GM10266 (cell line): ENCODE measurements at regions not wholly inside any gene's neighbourhood (a gene's known extent, or its start where the extent isn't known, plus 50 kb on each side); places are given as distances from the start of the nearest gene placed in this dataset.
"Not testable (repeated sequence)": the region's sequence is repeated elsewhere in the genome, so short reads cannot be mapped to it uniquely, and the experiment has no call there.

Experiments
- DNase-seq: peaks from one replicate; pipeline ENCODE4 v3.0.0; 2012; ENCODE audit errors: extremely low spot score
- TF ChIP-seq, protein P1 (sequence below): IDR thresholded peaks from 2 replicates; pipeline ENCODE4 v1.5.1; 2012; ENCODE audit warnings: mild to moderate bottlenecking, low read depth; ENCODE audit not compliant: control insufficient read depth, insufficient read depth; ENCODE audit errors: missing control alignments

DNA sequence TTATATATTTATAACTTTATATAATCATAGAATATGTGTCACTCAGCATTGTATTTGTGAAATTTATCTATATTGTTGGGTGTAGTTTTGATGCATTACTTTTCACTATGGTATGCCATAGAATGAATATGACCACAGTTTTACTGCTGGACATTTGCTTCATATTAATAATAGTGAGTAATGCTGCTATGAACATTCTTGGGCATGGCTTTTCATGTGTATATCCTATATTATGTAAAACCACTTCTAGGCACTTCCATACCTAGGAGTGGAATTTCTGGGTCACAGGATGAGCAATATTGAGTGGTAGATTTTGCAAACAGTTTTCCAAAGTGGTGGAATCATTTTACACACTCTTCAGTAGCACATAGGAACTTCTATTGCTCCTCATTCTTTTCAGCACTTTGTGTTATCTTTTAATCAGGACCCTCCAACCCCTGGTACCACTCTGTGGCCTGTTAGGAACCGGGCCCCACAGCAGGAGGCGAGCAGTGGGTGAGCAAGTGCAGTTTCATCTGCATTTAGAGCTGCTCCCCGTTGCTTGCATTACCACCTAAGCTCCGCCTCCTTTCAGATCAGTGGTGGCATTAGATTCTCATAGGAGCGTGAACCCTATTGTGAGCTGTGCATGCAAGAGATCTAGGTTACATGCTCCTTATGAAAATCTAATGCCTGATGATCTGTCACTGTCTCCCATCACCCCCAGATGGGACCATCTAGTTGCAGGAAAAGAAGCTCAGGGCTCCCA, 56.0 kb upstream of the CNIH3 start:
- DNase-seq, result no peak
- TF ChIP-seq, protein P1, sequence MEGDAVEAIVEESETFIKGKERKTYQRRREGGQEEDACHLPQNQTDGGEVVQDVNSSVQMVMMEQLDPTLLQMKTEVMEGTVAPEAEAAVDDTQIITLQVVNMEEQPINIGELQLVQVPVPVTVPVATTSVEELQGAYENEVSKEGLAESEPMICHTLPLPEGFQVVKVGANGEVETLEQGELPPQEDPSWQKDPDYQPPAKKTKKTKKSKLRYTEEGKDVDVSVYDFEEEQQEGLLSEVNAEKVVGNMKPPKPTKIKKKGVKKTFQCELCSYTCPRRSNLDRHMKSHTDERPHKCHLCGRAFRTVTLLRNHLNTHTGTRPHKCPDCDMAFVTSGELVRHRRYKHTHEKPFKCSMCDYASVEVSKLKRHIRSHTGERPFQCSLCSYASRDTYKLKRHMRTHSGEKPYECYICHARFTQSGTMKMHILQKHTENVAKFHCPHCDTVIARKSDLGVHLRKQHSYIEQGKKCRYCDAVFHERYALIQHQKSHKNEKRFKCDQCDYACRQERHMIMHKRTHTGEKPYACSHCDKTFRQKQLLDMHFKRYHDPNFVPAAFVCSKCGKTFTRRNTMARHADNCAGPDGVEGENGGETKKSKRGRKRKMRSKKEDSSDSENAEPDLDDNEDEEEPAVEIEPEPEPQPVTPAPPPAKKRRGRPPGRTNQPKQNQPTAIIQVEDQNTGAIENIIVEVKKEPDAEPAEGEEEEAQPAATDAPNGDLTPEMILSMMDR, result no peak

DNA sequence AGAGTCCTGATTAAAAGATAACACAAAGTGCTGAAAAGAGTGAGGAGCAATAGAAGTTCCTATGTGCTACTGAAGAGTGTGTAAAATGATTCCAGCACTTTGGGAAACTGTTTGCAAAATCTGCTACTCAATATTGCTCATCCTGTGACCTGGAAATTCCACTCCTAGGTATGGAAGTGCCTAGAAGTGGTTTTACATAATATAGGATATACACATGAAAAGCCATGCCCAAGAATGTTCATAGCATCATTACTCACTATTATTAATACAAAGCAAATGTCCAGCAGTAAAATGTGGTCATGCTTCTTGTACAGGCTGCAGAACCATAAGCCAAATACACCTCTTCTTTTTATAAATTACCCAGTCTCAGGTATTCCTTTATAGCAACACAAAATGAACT, 53.2 kb upstream of the CNIH3 start:
- DNase-seq, result not testable (repeated sequence)

DNA sequence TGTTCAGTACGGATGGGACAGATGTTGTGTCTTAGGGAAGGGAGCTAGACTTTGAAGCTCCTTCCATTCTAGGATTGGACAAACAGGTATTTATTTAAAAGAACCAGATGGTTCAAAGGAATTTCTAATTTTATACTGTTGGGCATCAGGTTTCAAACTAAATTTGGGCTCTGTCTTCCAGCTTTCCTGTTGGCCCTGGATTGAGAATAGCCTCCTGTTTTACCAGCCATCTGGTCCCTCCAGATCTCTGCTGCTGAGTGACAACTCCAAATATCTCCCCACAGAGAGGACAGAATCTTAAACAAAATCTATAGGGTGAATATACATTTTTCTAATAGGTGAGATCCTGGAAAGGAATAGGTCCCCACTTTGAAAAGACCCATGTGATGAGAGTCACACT, 52.5 kb upstream of the CNIH3 start:
- TF ChIP-seq, protein P1, result no peak
- no peak for DNase-seq

DNA sequence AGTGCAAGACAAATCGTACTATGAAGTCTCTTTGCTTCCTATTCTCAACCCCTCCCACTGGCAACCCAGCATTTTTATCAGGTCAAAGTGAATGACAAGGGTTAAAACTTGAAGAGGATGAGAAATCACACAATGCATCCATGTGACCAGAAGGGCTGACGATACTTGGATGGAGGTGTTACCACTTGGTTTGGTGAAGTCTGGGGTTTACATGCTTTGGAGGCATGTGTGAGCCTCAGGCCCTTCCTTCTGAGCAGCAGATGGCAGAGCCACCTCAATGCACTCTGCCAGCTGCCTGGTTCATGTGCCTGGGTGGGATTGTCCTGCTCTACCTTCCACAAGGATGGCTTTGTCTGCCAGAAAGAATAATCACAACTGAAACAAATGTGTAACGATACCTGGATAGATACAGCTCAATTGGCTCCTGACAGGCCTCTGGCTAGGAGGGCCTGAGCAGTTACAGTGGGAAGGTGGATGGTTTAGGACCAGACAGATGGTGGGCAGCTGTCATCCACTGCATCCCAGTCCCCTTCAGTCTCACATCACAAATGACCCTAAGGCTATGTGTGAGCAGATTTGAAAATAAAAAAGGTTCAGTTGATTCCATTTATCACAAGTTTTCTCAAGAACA, 51.5 kb upstream of the CNIH3 start:
- no peak for DNase-seq
- TF ChIP-seq, protein P1, result no peak

DNA sequence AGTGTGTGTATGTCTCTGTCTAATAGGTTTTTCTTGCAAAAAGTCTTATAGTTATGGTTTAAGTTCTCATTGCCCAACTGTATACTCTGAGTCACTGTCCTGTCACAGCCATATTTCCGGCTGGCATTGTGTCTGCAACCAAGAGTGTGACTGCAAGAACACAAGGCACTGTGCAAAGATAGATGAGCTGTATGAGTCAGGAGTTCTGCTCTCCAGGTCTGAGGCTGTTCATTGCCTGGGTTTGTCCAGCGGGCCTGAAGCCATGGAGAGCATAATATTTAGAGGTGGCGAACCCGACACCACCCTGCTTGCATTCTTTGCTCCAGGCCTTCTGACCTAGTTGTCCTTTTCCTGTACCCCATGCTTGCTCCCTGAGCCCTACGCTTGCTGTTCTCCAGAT, 50.9 kb upstream of the CNIH3 start:
- TF ChIP-seq, protein P1, result no peak
- no peak for DNase-seq

DNA sequence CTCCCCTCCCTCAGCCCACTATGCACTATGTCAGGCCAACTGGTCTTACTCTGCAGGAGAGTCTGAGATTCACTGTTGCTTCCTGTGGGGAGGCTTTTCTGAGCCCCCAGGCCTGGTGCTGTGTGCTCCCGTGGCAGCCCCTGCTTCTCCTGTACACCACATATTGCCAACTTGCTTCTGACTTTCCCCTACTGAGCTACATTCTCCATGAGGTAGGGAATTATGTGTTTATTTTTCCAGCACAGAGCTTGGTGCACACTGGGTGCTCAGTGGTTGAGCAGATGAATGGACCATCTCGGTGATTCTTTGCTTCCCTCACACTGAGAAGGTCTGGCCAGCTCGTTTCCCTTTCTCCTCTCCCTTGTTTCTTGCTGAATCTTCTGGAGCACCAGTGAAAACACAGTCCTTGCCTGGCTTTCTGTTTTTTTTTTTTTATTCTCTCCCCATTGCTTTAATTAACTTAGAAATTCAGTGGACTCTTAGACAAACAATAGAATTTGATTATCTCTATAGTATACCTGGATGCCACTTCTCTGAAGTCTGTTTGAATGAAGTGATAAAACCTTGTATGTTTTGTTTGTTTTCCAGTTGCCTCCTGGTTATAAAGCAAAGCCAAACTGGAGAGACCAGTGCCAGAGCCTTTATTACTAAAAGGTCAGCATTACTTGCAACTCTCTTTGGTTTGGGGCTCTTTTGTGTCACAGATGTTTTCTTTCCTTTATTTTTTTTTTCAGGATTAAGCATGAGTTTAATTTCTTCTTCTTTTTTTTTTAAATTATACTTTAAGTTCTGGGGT, 50.3 kb upstream of the CNIH3 start:
- TF ChIP-seq, protein P1, result no peak
- DNase-seq, result no peak
